Neural progenitor cell (in vitro differentiated cells): ENCODE measurements at regions not wholly inside any gene's neighbourhood (a gene's known extent, or its start where the extent isn't known, plus 50 kb on each side); places are given as distances from the start of the nearest gene placed in this dataset.

Experiments
- EZH2 ChIP-seq: fragments of 200-600 bp; sonication (generic); IDR thresholded peaks from 2 replicates; pipeline ENCODE4 v1.6.1; 2017; ENCODE audit warnings: antibody characterized with exemption, mild to moderate bottlenecking, moderate library complexity
- TF ChIP-seq, protein P1 (sequence below): fragments of 200-600 bp; sonication (generic); IDR thresholded peaks from 2 replicates; pipeline ENCODE4 v1.5.1; 2017; ENCODE audit warnings: antibody characterized with exemption, mild to moderate bottlenecking

DNA sequence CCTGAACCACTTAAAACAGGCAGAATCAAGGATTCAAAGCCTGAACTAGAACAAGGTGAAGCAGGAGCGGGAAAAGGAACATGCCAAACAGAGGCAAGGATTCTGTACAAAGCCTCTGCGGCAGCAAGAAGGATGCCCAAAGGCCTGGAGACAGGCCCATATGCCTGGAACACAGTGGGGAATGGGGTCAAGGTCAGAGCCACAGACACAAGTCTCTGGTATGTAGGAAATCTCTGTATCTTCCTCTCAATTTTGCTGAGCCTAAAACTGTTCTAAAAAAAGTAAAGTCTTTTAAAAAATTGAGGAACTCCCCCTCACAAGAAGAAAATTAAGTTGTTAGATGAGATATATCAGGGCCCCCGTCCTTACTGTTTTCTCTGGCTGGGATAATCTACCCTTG lies 175.9 kb upstream of the GHITM start:
- TF ChIP-seq, protein P1, sequence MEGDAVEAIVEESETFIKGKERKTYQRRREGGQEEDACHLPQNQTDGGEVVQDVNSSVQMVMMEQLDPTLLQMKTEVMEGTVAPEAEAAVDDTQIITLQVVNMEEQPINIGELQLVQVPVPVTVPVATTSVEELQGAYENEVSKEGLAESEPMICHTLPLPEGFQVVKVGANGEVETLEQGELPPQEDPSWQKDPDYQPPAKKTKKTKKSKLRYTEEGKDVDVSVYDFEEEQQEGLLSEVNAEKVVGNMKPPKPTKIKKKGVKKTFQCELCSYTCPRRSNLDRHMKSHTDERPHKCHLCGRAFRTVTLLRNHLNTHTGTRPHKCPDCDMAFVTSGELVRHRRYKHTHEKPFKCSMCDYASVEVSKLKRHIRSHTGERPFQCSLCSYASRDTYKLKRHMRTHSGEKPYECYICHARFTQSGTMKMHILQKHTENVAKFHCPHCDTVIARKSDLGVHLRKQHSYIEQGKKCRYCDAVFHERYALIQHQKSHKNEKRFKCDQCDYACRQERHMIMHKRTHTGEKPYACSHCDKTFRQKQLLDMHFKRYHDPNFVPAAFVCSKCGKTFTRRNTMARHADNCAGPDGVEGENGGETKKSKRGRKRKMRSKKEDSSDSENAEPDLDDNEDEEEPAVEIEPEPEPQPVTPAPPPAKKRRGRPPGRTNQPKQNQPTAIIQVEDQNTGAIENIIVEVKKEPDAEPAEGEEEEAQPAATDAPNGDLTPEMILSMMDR, result no peak
- TF ChIP-seq EZH2, result no peak
